NCI-H128 (cell line): ENCODE measurements at regions not wholly inside any gene's neighbourhood (a gene's known extent, or its start where the extent isn't known, plus 50 kb on each side); places are given as distances from the start of the nearest gene placed in this dataset.

Source experiments
- DNase-seq: peaks from one replicate; lab custom pipeline; 2025; ENCODE audit not compliant: unreplicated experiment; lab: John Stamatoyannopoulos, UW

DNA sequence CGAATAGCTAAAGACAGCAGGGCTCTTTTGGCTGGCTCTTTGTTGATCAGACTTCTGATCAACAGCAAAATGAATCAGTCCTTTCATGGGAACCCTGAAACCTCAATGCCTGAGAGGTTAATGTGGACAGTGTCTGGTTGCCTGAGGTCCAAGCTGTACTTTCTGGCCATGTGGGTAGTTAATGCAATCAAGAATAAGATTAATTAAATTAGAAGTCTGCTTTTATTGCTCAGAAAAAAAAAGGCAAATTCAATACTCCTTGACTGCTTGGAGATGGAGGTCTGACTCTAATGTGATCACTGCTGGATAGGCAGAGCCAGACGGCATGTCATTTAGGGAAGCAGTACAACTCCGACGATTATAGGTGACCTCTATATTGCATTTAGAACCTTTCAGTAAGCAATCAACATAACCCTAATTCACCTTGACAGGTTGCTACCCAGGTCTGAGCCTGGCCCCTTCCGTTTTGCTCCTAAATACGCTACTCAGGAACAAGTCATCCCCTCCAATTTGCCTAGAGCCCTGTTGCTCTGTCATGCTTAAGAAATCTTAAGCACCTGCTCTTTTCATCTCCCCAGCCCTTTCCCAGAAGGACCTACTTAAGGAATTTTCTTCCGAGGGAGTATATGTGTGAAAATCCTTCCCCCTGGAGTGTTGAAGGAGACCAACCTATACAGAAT, 370.0 kb upstream of the SPTLC3 start:
- no peak for DNase-seq

DNA sequence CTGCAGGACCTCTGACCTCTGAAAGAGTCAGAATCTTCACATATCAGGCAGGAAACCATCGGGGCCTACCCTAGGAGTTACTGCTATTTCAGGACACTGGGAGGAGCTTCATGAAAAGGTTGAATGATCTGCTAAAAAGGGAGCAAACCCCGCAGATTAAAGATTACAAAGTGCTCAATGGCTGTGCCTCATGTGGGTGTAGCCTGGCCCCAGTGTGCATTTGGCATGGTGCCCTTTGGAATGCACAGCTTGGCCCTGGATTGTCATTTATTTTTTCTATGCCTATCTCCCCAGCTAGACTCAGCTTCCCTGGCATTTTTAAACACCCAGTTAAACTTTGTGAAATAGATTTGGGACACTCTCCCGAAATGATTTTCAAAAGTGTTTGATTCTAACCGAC, 368.5 kb upstream of the SPTLC3 start:
- no peak for DNase-seq

DNA sequence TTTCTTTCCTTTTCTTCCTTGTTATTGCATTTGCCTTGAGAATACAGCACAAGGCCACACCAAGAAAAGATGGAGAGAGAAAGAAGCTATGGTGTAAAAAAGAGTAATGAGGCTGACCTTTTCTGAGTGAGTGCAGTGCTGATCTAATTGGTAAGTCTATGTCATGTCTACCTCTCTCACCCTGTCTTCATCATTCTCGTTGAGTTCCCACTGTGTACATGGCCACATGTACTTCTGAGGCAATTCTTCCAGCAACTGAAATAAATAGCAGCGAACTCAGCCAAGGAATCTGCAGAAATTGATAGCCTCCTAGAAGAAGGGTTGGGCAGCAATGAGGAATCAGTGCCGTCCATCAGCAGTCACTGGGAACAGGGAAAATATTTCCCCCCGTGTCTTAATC, 367.2 kb upstream of the SPTLC3 start:
- DNase-seq = no peak

DNA sequence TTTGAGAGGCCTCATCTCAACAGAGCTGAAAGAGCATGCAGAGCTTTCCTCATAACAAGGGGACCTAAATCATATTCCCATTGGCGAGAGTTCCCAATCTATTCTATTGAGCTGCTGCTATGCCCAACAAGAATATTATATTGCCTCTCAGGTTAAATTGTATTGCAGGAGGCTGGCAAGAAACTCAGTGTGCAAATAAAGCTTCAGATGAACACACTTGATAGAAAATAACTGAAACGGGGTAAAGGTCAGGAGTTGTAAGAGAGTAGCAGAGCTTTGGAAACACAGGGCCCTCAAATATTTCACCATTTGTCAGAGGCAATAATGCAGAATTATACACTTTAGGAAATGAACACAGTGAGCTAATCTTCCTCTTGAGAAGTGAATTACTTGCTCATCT, 364.3 kb upstream of the SPTLC3 start:
- no peak for DNase-seq

DNA sequence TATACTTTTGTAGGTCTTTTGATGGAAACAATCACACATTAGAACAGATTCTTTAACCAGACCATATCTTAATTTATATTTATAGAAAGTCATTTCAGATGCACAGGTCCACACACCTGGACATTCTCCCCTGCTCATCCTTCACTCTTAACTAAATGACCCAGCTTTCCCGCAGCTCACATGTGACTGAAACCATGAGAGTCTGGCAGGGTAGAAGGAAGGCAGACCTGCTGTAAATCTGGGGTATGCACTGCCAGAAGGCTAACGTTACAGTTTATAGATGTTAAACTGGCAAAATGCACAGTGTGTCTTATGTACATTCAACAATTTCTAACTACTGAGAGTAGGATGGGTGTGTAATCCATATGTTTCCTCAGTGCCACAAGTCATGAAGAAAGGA, 359.5 kb upstream of the SPTLC3 start:
- DNase-seq = no peak

DNA sequence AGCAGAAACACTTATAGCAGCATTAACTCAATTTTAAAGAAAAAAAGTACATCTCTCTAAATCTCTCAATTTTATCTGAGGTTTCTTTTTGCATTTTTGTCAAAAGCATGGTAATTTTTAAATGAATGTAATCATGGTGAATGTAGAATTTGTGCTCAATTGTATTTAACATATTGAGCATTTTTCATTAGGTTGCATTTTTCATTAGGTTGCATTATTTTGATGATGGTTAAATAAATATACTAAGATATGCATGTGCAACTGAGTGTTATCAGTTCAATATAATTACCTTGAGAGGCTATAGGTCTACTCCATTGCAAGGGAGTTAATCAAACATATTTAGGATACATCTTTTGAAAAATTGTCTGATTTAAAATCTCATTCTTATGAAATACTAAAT, 355.1 kb upstream of the SPTLC3 start:
- DNase-seq = no peak

DNA sequence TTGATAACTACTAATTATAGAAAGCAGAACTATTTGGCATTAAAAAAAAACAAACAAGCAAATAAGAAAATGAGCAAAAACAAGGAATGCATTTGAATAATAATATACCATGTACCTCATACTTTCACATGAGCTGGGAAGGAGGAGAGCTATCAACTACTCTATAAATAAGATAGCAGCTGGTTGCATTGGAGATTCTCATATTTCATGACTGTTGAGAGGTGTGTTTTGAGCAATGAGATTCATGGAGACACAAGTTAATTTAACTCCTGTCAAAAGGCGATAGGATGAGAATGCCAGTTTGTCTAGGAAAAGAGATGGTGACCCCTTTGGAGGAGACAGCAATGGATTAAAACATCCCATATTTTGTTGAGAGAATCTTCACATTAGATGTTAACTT, 348.8 kb upstream of the SPTLC3 start:
- no peak for DNase-seq

DNA sequence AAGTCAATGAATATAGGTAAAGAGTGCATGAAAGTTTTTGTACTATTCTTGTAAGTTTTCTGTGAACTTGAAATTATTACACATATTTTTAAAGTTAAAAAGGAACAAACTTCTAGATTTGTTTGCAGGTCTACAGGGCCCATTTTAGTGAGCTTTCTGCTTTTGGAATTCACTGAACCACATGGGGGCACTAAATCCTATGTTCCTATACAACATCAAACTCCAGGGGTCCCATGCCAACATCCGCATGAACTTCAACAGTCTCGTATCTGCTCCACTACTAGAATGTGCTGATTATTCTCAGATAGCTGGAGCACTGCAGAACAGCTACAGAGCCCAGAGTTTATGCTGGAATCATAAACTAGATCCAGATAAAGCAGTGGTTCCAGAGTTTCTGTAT, 347.9 kb upstream of the SPTLC3 start:
- no peak for DNase-seq

DNA sequence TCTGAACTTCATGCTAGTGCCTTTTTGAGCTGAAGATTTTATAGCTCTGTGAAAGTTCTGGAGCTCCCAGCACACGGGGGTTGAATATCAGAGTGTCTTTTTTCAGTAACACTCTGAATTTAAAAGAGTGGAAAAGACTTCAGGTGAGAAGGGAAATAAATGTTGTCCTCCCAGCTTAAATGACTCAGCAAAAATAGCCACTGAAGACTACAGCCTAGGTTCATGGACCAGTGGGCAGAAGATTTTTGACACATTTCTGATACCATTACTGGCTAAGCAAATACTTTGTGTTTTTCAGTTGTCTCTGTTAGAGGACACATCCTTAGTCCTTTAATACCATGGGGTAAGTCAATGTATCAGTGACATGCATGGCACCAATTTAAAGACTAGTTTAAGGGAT, 338.5 kb upstream of the SPTLC3 start:
- no peak for DNase-seq

DNA sequence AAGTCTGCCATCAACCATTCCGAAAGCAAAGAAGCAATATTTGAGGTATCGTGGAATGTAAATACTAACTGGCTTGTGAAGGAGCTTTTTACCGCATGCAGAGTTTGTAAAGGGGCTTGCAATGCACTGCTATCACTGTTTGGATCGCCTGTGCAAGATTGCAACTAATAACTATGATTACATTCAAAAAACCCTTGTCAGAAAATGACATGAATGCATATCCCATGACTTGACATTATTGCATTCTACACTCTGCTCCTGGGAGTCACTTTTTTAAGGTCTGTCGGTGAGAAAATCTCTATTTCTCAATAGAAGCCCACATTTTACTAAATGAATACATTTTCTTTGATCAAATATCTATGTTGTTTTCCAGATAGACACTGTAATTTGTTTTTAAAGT, 335.4 kb upstream of the SPTLC3 start:
- DNase-seq = no peak

DNA sequence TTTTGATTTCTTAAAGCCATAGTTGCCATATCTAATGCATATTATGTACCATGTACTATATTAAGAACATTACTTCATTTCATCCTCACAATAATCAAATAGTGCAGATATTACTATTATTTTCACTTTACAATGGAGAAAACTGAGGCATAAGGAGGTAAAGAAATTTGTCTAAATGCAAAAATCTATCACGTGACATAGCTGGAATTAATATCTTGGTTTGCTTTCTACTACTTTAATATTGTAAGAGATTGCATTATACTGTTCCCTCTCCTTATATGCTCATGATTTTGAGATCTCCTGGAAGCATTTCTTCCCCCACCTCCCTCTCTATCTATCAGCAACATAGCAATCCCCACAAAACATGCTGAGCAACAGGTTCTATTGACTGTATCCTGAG, 330.8 kb upstream of the SPTLC3 start:
- no peak for DNase-seq

DNA sequence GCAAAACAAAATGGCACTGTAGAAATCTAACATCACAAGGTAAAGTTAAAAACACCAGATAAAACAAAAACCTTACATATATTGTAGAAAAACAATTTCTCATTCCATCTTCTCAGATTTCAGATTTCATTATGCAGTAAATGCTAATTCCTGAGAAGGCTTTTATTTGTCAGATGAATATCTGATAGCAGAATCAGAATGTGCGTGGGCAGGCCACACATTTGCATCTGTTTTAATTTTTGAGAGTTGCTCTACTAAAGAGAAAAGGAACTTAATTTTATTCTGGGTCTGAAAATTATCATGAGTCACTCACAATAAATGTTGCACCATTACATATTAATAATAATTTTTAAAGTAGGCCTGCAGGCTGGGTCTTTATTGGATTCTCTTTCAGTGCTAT, 329.3 kb upstream of the SPTLC3 start:
- DNase-seq = no peak

DNA sequence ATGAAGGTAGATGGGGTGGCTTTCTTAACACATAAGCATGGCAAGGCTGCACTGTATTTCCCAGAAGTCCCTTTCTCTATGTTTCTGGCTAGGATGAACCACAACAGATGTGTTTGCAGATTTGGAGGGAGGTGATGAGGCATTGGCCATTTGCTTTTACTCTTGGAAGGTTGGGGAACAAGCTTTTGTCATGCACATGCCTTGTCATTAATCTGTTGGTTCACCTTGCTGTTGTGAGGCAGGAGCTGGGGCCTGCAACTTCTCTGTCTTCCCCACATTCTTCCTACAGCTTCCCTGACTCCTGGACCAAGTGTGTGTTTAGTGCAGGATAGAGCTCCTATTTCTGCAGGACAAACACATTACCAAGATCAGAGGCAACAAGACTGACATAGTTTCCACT, 326.2 kb upstream of the SPTLC3 start:
- no peak for DNase-seq

DNA sequence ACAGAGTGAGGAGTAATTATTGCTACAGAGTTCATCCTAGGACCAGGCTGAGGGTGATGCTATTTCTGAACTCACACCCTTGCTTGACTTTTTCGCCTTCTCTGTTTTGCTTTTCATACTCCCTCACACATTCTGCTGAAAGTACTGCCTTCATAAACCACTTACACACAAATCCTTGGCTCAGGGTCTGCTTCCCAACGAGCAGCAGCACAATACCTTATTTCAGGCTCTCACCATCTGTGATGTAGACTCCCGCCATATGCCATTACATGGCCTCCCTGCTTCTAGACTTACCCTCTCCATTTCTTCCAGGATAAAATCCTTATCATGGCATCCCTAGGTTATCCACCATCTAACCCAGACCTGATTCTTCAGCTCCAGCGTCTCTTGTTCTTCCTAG, 321.3 kb upstream of the SPTLC3 start:
- no peak for DNase-seq

DNA sequence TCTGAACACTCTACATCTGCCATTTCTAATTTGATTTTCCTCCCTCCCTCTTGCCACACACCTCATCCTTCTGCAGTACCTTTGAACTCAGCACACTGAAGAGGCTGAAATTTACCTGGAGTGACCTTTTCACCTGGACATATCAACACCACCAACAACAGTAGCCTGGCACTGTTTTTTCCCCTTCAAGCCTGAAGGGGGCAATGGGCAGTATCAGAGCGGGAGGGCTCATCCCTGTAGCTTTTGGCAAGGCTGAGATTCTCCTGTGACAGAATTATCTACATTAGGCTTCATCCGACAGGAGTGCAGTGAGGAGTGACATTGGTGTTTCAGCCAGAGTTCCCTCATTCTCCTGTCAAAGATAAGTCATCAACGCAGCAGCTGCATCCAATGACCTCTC, 312.8 kb upstream of the SPTLC3 start:
- DNase-seq = no peak

DNA sequence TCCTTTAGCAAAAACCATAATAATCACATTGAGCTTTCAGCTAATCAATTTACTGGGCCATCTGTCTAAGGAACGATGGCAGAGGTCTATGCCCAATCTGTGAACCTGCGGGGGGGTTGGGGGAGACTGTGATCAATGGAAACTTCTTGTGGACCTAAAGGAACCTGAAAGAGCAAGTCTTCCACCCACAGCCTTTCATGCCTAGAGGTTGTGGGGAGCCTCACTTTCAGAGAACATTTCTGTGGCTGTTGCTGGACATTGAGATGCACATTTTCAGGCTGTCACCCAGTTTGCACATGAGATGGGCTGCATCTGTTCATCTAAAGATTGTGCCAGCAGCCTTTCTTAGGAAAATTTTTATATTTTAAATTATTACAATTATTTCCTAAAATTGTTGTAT, 310.0 kb upstream of the SPTLC3 start:
- DNase-seq = no peak

DNA sequence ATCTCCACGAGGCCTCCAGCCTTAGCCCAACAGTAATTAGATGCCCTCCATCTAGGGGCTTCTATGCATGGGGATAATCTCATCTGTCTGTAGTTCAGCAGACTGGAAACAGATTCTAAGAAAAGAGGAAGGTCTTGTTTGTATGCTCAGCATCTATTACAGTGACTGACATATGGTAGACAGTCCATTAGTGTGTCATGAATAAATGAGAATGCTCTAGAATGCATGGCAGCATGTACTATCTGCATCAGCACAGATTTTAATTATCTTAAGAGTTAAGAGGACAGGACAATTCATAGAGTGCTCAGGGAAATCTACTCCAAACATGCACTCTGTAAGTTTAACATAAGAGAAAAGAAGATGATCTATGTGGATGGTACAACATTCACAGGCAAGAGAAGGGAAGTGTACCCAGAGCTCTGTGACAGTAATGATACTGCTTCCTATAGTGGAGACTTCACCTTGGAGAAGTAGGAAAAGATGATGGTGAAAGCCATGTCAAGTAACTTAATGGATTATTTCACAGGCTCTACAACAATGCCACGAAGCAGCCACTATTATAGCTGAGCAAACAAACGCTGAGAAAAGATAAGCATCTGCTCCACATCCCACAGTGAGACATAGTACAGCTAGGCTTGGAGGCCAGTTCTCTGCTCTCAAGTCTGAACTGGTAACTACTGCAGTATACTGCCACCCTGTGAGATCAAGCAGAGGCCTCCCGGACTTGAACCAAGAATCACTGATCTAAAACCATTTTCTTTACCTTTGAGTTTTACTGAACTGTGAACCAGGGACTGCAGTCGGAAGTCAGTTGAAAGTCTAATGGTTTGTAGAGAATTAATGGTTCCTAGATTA, 309.2 kb upstream of the SPTLC3 start:
- no peak for DNase-seq

DNA sequence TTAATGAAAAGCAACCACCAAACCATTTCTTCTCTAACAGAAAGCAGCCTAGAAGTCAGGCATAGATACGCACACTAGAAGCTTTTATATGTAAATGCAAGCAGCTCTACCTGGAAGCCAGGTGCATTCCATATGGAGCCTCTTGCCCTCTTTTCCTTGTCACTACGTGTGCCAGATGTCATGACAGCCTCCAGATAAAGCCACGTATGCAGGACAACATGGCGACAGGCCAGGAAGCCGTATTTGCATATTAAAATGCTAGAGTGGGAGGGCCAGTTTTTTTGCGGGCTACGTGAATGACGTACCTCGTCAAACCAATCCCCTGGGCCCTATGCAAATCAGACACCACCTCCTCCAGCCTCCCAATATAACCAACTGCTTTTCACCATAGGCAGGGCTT, 308.1 kb upstream of the SPTLC3 start:
- no peak for DNase-seq

DNA sequence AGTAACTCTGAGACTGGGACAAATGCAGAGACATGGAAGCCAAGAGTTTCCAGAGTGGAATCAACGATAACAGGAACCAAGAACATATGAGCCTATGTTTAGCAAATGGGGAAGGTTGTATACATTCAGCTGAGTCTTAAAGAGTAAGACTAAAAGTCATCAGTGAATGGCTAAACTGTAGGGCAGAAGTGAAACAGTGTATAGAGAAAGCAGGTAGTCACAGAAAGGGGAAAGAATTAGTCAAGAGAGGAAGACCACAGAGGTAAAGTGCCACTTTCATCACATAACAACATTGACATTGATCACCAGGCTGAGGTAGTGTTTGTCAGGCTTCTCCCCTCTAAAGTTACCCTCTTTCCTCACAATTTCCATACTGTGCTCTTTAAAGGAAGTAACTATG, 306.5 kb upstream of the SPTLC3 start:
- DNase-seq = no peak

DNA sequence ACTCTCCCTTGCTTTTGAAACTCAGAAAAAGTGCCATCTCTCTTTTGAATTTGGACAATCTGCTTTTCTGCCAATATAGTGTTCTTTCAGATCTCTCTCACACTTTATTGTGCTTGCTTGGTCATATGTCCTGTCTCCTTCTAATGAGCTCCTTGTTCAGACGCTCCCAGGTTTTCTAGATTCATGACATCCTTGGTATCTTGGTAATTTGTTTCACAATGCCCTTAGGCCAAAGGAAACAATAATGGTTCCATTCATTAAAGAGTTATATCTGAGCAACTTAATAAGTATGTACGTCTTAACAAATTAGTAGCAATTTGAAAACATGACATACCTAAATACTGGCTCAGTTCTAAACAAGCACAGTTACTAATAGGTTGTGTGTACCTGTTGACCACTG, 293.4 kb upstream of the SPTLC3 start:
- no peak for DNase-seq

DNA sequence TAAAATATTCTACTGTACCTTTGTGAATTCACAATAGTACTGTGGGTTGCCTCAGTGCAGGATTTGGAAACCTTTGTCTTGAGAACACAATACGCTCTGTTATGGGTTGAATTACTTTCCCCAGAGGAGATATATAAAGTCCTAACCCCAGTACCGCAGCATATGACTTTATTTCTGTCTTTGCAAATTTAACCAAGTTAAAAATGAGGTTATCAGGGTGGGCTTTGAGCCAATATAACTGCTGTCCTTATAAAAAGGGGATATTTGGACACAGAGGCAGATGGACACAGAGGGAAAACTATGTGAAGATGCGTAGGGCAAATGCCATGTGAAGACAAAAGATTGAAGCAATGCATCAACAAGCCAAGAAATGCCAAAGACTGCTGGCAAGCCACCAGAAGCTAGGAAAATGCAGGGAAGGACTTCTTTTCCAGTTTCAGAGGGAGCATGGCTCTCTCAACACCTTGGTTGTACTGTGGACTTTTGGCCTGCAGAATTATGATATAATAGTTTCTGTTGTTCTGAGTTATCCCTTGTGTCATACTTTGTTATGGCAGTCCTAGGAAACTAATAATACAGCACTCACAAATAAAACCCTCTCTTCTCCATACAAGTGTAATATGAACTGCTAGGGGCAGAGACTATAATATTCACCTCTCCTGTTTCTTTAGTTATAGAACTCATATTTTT, 292.6 kb upstream of the SPTLC3 start:
- DNase-seq = no peak

DNA sequence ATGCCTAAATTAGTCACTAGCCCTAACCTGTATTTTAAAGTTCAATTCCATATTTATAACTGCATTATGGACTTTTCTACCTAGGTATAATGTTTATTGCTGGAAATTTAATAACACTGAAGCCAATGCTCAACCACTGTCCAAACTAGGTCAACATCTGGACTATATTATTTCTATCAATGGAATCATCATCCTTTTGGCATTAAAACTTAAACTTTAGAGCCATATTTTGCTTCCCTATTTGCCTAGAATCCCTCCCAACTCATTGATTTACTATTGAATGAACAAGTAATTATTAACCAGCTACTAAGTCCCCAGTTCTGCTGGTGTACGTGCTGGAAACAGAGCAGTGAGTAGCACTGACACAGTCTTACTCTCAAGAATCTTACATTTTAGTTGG, 291.7 kb upstream of the SPTLC3 start:
- no peak for DNase-seq
